Stomach (tissue), 8 donors: ENCODE measurements at regions not wholly inside any gene's neighbourhood (a gene's known extent, or its start where the extent isn't known, plus 50 kb on each side); places are given as distances from the start of the nearest gene placed in this dataset.
"Not testable (repeated sequence)": the region's sequence is repeated elsewhere in the genome, so short reads cannot be mapped to it uniquely, and the experiment has no call there.

ENCODE experiments used
- DNase-seq, 2 donors: peaks; one replicate each; pipeline versions ENCODE4 v3.0.0 to v3.0.0-alpha.2; 2013 to 2019
- H3K27ac ChIP-seq, 5 donors: fragments of 200-600 bp in 4 of 5; sonication (generic) in 4 of 5; one replicate each; pipeline ENCODE4 v1.5.1; 2013 to 2019; ENCODE audit warnings: mild to moderate bottlenecking in 1 of 5, moderate library complexity in 1 of 5
- H3K27me3 ChIP-seq, 3 donors: fragments of 200-600 bp; sonication (generic); one replicate each; pipeline ENCODE4 v1.5.1; 2017 to 2019; ENCODE audit warnings: mixed run types in 1 of 3
- H3K36me3 ChIP-seq, 4 donors: fragments of 200-600 bp; sonication (generic); 1 replicate in 3 of 4; 2 replicates in 1 of 4; pipeline ENCODE4 v1.5.1; 2016 to 2019
- H3K4me1 ChIP-seq, 4 donors: fragments of 200-600 bp; sonication (generic); one replicate each; pipeline ENCODE4 v1.5.1; 2016 to 2019
- H3K4me3 ChIP-seq, 4 donors: fragments of 200-600 bp; sonication (generic) in 3 of 4; one replicate each; pipeline ENCODE4 v1.5.1; 2016 to 2019; ENCODE audit warnings: mild to moderate bottlenecking in 1 of 4
- H3K9me3 ChIP-seq, 4 donors: fragments of 200-600 bp; sonication (generic); one replicate each; pipeline ENCODE4 v1.5.1; 2016 to 2019
- CTCF ChIP-seq, 7 experiments: fragments of 450-650 bp in 4 of 7; fragments of 200-600 bp in 3 of 7; sonication (generic) in 3 of 7; IDR thresholded peaks; one replicate each; pipeline ENCODE4 v1.5.1; 2016 to 2019; ENCODE audit warnings: antibody characterized with exemption in 7 of 7, control low read depth in 2 of 7, mild to moderate bottlenecking in 1 of 7
- EP300 ChIP-seq: sonication (generic); formaldehyde crosslinking; IDR thresholded peaks from one replicate; pipeline ENCODE4 v1.6.1; 2017; ENCODE audit warnings: antibody characterized with exemption
- POLR2A ChIP-seq, 4 donors: fragments of 450-650 bp; IDR thresholded peaks; one replicate each; pipeline ENCODE4 v1.6.1; 2016; ENCODE audit warnings: antibody characterized with exemption in 4 of 4, control low read depth in 2 of 4, mild to moderate bottlenecking in 1 of 4, moderate library complexity in 1 of 4
- POLR2AphosphoS5 ChIP-seq, 3 donors: sonication (generic); formaldehyde crosslinking; IDR thresholded peaks; one replicate each; pipeline ENCODE4 v1.6.1; 2016; ENCODE audit warnings: antibody characterized with exemption in 3 of 3
- WGBS, 5 donors: extraction: QIAGEN DNeasy Blood & Tissue Kit in 3 of 5; methylation state at CpG; one replicate each; pipeline versions ENCODE4 v1.1.5 to v1.1.7; 2013 to 2018; 5-methylcytosine and 5-hydroxymethylcytosine counted together
- intact Hi-C: fragments of 100-400 bp; cut with DNase I; formaldehyde crosslinking; loops from one replicate; pipeline ENCODE4 v1.15.1; 2023; ENCODE audit warnings: low total_unique reads
- donor health status: healthy with polysubstance abuse.
- donor health status: Bipolar disorder and iron deficiency.
- donor health status: healthy.

GRCh38 chr5:91302958-91303357 lies 80.2 kb downstream of the ARRDC3 start:
- Histone ChIP-seq H3K4me1 (peaks cover 0 to 25% (median 2%) of the 10 kb centered on the region in 4 donors), H3K27me3 (no peaks in the 10 kb centered on the region), H3K36me3 (no peaks in the 10 kb centered on the region), H3K9me3 (no peaks in the 10 kb centered on the region), H3K27ac (peak overlapping the region in 1 of 5 donors; percentile 63), H3K4me3 (no peak overlapping the region)
- DNase-seq = no peak
- intact Hi-C loops = no loop called here
- 63 to 75% (median 67%) methylated on average over 1 of the region's 1 CpG for WGBS, 5 donors
- TF ChIP-seq EP300 (no peak), CTCF (IDR thresholded peaks at IDR 0.05) (no peak), POLR2A (IDR thresholded peaks at IDR 0.05) (no peak), POLR2AphosphoS5 (IDR thresholded peaks at IDR 0.05) (no peak)

- no peaks in the 10 kb centered on the region for H3K36me3 ChIP-seq
- H3K9me3 ChIP-seq = no peaks in the 10 kb centered on the region
- H3K4me3 ChIP-seq = no peak overlapping the region
- TF ChIP-seq CTCF (IDR thresholded peaks at IDR 0.05) = no peak
- no peak for TF ChIP-seq EP300
- no peak for TF ChIP-seq POLR2AphosphoS5 (IDR thresholded peaks at IDR 0.05)
- peaks cover 0 to 25% (median 2%) of the 10 kb centered on the region in 4 donors for H3K4me1 ChIP-seq
- WGBS, 5 donors = 78 to 92% (median 91%) methylated on average over 4 of the region's 4 CpGs
- intact Hi-C loops = no loop called here
- peak overlapping the region in 3 of 5 donors; percentile 21 to 63 (median 58) for H3K27ac ChIP-seq
- no peaks in the 10 kb centered on the region for H3K27me3 ChIP-seq
- DNase-seq = no peak
Observed at GRCh38 chr5:91302305-91302704, 80.8 kb downstream of the ARRDC3 start.

GRCh38 chr5:91301106-91301846 lies 81.8 kb downstream of the ARRDC3 start:
- Histone ChIP-seq H3K27me3 (no peaks in the 10 kb centered on the region), H3K4me3 (no peak overlapping the region), H3K4me1 (peaks cover 0 to 20% (median 4%) of the 10 kb centered on the region in 4 donors), H3K27ac (peak overlapping the region in 3 of 5 donors; percentile 21 to 69 (median 63)), H3K36me3 (no peaks in the 10 kb centered on the region), H3K9me3 (no peaks in the 10 kb centered on the region)
- intact Hi-C loops = no loop called here
- DNase-seq = no peak
- TF ChIP-seq EP300 (no peak), POLR2AphosphoS5 (IDR thresholded peaks at IDR 0.05) (peak; percentile 20 to 64 (median 33))
- WGBS, 5 donors = 84 to 95% (median 88%) methylated on average over 4 to 5 of the region's 5 CpGs

- no peaks in the 10 kb centered on the region for H3K27me3 ChIP-seq
- intact Hi-C loops = no loop called here
- H3K27ac ChIP-seq = no peak overlapping the region
- DNase-seq = no peak
- TF ChIP-seq CTCF (IDR thresholded peaks at IDR 0.05) (no peak), EP300 (no peak), POLR2AphosphoS5 (IDR thresholded peaks at IDR 0.05) (no peak), POLR2A (IDR thresholded peaks at IDR 0.05) (no peak)
- no peak overlapping the region for H3K4me3 ChIP-seq
- H3K4me1 ChIP-seq = peaks cover 0 to 16% (median 5%) of the 10 kb centered on the region in 4 donors
- no peaks in the 10 kb centered on the region for H3K9me3 ChIP-seq
- H3K36me3 ChIP-seq = no peaks in the 10 kb centered on the region
- 83 to 95% (median 90%) methylated on average over 2 of the region's 2 CpGs for WGBS, 5 donors
Observed at GRCh38 chr5:91297994-91298393, 85.1 kb downstream of the ARRDC3 start.

- intact Hi-C loops = no loop called here
- Histone ChIP-seq H3K36me3 (no peaks in the 10 kb centered on the region), H3K4me1 (peaks cover 0 to 15% (median 5%) of the 10 kb centered on the region in 4 donors), H3K27me3 (no peaks in the 10 kb centered on the region), H3K9me3 (no peaks in the 10 kb centered on the region), H3K27ac (no peak overlapping the region), H3K4me3 (no peak overlapping the region)
- 24 to 70% (median 61%) methylated on average over 2 of the region's 2 CpGs for WGBS, 5 donors
- TF ChIP-seq POLR2A (IDR thresholded peaks at IDR 0.05) (no peak), EP300 (no peak), POLR2AphosphoS5 (IDR thresholded peaks at IDR 0.05) (no peak), CTCF (IDR thresholded peaks at IDR 0.05) (no peak)
- peak in 1 of 2 donors; percentile 41 for DNase-seq
Observed at GRCh38 chr5:91296674-91297143, 86.4 kb downstream of the ARRDC3 start.

GRCh38 chr5:91296102-91296501 lies 87.0 kb downstream of the ARRDC3 start:
- H3K4me1 ChIP-seq = peaks cover 0 to 11% (median 3%) of the 10 kb centered on the region in 4 donors
- H3K4me3 ChIP-seq, DNase-seq, H3K36me3 ChIP-seq, H3K27ac ChIP-seq, H3K27me3 ChIP-seq, H3K9me3 ChIP-seq, intact Hi-C loops: not testable (repeated sequence)
- 93 to 97% (median 97%) methylated on average over 9 of the region's 9 CpGs for WGBS, 5 donors
